Stimulated activated CD4-positive, alpha-beta T cell treated with anti-CD3 and anti-CD28 coated beads, Interleukin-4, amount 100 ng/mL, for 4 hours (primary cell): ENCODE measurements at regions not wholly inside any gene's neighbourhood (a gene's known extent, or its start where the extent isn't known, plus 50 kb on each side); places are given as distances from the start of the nearest gene placed in this dataset.

Experiments used
- DNase-seq, 2 experiments: peaks; one replicate each; pipeline ENCODE4 v3.0.0-alpha.2; 2020

DNA sequence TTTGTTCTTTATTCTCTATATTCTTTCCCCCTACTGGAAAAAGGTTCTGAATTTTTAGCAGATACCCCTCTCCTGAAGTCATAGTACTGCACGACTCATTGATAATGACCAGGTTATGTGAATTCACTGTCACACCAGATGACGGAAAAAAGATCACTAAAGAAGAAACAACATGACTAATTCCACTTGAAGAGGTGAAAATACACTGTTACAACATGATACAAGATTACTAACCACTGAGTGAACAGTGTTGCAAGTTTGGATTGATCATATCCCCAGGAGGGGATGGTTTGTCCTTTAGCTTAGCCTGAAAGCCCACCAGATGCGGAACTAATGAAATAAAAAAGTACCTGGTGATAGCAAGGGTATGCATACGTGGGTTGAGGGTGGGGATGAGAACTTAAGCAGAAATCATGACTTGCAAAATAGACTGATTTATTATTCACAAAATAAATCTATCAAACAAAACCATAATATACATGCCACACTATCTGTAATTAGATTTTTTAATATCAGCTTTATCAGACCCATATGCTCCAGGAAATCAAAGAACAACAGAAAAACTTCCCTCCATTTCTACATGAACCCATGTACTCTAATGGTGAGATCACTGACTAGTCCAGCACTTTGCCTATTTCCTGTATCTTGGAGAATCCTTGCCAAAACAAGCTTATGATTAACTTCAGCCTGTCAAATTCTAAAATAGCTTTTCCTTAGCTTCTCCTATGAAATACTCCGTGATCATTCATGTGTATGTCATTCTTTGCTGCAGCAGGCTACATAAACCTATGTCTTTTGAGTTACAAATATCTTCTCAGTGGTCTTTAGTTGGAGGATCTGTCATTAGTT is 257.4 kb upstream of the AGA start:
- DNase-seq: no peak

DNA sequence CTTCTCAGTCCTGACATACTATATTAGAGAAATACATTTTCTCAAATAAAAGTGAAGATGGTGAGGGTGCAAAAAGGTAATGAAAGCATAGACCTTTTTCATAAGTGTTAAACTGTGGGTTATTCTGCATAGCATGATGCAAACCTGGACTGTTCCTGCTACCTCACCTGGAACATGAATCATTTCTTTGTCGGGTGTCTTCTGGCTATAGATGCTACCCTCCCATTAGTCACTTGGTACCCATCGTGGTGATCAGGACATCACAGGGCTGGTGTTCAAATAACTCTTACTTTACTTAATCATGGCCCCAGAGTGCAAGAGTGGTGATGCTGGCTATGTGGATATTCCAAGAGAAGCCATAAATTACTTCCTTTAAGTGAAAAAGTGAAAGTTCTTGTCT is 264.7 kb upstream of the AGA start:
- DNase-seq: no peak

DNA sequence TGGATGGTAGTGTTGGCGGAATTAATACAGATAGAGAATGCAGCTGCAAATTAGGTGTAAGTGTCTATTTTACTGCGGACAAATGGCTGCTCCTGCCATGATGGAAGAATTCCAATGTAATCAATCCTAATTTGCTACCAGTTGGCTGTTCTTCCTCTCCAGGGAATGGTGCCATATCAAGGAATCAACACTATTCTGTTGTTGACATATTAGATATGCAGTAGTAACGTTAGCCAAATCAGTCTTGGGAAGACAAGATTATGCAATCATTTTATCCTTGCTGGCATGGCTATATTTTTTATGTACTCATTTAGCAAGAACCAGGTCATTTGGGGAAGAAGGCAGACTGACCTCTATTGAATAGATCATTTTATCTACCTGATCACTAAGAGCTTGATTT is 271.2 kb upstream of the AGA start:
- DNase-seq: no peak

DNA sequence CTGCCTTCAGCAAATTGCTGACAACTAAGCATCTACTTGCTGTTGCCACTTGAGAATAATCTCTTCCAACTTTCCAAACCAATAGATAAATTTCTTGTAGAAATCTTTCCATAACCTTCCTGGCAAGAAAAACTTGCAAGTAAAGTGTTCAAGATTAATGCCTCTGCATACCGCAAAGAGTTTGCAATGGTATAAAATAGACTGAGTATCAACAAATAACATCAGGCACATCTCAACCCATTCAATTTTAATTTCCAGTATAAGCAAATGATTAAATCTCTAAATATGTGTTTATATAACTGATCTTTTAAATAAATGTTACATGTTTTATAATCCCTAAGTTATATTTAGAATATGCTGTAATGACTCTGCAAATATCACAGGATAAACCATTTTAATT is 275.2 kb upstream of the AGA start:
- no peak for DNase-seq

DNA sequence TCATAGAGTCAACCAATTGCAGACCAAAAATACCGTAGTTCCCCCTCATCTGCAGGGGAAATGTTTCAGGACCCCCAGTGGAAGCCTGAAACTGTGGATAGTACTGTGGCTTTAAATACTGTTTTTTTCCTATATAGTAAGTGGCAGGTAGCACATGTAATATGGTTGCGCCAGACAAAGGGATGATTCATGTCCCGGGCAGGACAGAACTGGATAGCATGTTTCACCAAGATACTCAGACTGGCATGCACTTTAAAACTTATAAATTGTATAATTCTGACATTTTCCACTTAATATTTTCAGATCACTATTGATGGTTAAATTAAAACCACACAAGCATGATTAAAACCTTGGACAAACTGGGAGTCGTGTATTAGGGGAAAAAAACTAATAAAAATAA is 276.3 kb upstream of the AGA start:
- no peak for DNase-seq

DNA sequence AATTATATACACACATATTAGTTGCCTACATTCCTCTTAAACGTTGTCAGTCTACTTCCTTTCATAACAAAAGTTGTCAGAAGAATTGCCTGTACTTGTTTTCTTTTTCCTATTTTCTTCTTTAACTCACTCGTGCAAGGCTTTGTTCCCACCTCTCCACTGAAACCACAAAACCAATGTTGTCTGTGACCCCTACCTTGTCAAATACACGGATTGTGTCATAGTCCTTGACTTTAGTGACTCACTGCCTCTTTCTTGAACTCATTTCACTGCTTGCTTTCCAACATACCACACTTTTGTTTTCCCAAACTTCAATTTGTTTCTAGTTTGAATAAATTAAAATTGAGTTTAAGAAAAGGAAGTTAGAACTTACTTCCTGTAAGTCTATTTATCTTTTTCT is 283.9 kb upstream of the AGA start:
- DNase-seq: no peak

DNA sequence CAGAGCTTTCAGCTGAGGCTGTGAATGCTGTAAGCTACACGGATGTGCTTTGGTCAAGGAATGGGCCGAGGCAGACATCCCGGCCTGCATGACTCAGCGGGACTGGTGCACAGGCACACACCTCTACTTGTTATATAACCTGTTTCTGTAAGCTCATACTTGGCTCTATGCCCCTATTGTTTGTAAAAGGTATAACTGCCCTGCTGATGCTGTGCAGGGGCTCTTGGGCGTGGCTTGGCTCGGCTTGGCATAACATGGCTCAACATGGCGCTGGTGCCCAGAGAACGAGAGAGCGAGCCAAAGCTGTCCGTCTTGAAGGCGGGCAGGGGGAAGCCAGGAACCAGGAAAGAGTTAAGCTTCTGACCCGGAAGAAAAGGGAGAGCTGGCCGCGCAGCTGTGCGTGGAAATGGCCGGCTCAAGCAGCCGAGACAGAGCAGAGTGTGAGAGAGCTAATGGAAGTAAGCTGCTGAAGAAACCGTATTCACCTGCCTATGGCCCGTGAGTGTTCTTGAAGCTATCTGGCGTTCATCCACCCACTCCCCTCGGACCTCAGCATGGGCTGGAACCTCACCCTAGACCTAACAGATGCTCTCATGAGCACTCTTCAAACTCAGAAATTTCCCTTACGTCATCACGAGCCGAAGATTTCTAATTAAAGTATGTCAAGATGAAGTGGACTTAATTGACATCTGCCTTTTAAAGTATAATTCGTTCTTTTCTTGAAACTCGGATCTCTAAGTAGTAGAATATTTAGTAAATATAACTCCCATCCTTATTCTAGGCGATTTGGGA is 286.3 kb upstream of the AGA start:
- no peak for DNase-seq

DNA sequence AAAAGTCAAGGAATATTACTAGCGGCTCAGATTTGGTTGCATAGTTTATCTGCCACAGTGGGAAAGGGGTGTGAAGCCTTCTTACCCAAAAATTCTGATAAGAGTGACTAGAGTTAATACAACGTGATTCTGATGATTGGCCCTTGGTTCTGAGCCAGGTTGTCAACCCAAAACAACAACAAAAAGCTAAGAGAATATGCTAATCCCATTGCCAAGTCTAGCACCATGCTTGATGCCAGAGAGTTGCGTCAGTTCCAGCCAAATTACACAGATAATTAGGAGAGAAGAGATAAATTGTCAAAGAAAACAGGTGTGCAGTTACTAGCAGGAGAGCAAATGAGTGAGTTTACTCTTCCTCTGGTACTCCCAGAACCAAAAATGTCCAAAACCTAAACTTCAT is 287.4 kb upstream of the AGA start:
- no peak for DNase-seq

DNA sequence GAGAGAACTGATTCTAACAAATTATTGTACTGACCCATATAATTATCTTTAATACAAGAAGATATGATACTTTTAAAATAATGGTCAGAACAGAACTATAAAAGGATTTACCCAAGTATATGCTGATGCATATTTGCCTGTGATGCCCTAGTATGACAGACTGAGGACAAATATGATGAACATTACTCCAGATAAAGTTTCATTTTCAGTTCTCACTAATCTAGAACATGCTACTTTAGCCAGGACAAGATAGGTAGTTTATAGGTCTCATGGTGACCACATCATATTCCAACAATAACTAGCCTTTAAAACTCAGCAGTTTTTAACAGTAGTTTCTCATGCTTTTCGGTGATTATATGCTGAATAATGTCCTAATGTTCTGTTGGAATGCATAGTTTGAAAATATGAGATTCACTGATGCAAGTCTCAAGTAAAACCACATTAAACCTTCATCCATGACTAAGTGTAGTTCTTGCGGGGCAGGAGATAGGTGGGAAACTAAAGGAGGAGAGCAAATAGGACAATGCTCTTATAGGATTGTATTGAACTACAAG is 295.2 kb upstream of the AGA start:
- DNase-seq: no peak

DNA sequence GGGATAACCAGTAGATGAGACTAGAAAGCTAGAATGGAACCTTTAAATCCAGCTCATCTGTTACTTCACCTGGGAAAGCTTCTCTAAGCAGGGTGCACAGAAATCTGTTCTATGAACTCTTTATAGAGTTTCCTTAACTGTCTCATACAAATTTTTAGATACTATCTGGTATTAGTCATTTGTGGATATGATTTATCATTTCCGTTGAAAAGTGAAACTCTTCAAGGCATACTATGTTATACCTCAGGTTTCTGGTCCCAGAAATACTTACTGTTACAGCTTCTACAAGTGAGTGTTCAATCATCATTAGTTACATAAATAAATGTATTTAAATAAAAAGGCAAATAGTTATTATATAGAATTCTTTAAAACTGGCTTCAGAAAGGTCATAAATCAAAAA is 298.3 kb upstream of the AGA start:
- DNase-seq: no peak

DNA sequence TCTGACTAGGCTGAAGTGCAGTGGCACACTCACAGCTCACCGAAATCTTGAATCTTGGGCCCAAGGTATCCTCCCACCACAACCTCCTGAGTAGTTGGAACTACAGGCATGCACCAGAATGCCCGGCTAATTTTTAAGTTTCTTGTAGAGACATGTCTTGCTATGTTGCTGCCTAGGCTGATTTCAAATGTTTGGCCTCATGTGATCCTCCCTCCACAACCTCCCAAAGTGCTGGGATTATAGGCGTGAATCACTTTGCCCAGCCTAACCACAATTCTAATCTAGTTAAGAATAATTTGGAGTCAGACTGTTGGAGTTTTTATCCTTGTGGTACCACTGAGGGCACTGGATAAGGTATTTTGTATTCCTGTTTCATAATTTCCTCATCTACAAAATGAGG is 317.5 kb upstream of the AGA start:
- DNase-seq: no peak

DNA sequence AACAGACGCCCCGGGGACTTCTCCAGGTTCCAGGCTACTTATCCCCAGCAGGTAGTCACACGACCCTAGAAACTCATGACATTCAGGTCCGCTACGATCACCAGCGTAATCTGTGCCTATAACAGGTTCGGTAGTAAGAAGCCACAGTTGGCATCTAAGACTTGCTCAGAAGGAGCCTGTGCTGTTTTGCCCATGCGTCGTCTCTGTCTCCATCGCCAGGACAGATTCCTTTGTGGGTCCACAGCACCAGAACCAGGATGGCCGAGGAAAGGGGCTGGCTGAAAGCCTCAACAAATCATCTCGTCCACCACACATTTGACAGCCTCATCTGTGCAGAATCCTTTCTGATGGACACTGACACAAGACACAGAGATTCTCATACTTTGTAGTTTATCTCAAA is 319.5 kb upstream of the AGA start:
- no peak for DNase-seq

DNA sequence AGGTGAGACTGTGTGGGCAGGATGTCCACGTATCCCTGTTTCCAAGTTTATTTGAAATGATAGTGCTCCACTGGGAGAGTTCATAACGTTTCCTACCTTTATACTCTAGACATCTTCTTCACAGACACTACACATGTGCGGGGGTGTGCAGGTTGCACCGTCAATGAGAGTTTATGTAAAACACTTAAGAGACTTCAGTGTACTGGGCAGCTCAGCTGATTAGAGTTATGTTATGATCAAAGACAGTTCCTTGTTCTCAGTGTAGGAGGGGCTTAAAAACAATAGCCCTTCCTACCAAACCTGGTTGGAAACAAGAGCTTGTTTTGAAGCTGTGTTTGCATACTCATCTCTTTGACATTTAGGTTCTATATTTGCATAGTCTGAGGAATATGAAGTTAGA is 326.9 kb upstream of the AGA start:
- DNase-seq: no peak

DNA sequence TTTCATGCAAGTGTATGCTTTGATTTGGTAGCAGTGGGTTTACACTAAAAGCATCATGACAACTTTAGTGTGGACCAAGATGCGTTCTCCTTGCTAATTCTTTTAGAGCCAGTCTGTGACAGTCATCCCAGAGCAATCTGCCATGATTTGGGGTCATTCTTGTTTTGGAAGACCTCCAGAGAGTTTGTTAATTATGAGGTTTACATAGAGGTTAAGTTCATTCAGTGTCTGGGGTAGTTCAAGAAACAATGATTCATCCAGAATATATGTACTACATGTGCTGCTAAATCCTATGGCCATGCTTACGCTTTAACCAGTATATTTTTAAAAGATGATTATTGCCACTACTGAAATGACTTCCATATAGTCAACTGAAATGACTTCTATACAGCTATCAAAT is 328.5 kb upstream of the AGA start:
- DNase-seq: no peak

DNA sequence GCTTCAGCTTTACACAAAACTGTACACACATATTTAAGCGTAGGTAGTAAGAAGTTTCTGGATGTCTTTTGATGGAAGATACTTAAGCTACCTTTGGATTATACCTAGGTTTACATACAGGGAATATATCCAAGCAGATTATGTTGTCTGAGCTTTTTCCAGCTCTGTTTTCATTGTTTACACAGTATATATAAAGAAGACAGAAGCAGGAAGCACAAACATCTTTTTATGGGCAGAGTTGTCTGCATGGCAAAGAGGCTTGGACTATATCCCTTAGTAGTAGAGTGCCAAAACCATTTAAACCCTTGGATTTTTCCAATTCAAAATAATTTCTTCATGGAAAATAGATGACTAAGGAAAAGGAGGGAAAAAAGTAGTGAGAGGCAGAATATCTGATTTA is 329.4 kb upstream of the AGA start:
- DNase-seq: no peak

DNA sequence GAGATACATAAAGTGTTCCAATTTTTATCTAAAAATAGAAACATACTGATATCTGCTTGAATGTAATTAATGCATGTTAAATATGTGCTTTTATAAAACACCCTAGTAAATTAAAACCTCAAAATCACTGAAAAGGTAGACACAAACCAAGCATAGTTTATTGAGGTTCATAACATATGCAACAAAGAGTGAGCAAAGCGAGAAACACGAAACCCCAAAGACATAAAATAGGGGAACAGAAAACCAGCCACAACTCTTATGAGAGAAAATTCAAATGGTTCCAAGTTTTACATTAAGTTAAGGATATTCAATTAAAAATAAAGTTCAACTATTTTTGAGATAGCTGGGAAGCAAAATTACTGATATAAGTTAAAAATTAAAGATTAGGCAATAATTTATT is 336.4 kb upstream of the AGA start:
- no peak for DNase-seq

DNA sequence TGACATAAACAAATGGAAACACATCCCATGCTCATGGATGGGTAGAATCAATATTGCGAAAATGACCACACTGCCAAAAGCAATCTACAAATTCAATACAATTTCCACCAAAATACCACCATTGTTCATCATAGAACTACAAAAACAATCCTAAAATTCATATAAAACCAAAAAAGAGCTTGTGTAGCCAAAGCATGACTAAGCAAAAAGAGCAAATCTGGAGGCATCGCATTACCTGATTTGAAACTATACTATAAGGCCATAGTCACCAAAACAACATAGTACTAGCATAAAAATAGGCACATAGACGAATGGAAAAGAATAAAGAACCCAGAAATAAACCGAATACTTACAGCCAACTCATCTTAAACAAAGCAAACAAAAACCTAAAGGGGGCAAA is 342.8 kb upstream of the AGA start:
- no peak for DNase-seq

DNA sequence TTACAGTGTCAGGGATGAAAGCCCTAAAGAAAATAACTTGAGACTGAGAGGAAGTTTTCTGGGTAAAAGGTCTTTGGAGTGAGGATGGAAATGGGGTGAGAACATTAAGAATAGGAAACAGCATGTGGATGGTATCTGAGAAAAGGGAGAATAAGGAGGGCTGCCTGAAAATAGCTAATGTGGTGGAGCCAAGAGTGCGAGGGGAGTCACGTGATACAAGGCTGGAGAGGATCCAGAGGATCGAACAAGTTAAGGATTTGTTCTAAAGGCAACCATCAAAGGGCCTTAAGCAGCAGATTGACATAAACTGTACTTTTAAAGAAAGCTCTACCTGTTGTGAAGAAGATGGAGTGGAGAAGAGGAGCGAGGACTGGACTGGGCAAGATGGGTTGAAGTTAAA is 347.4 kb upstream of the AGA start:
- DNase-seq: no peak

DNA sequence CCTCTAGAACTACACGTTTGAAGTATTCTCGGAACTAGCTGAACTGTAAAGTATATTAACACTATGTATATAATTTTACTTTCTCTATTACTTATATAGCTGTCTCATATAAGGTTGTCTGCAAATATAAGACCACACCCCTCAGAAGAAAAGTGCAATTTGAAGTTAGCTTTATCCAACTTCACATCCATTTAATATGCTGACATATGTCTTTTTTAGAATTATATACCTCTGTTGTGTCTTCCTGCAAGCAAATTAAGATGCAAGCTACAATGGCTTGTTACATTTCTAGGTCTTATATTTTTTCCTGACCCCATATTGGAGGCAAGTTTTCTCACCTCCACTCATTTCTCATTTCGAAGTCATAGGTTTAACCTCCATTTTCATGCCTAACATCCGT is 349.0 kb upstream of the AGA start:
- no peak for DNase-seq

DNA sequence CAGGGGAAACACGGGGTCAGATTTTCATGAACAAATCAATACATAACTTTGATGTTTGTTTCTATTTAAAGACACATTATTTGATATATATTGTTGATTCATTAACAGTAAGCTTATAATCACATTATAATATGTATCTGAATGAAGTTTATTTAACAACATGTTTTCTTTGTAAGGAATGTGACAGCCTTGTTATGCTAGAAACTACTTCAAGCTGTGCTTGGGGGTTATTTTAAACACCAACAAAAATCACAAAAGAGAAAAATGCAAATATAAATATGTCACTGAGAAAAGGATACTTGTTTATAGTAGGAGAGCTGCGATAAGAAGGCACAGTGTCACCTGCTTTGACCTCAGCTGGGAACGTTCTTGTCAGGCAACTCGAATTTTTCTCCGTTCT is 354.6 kb upstream of the AGA start:
- no peak for DNase-seq

DNA sequence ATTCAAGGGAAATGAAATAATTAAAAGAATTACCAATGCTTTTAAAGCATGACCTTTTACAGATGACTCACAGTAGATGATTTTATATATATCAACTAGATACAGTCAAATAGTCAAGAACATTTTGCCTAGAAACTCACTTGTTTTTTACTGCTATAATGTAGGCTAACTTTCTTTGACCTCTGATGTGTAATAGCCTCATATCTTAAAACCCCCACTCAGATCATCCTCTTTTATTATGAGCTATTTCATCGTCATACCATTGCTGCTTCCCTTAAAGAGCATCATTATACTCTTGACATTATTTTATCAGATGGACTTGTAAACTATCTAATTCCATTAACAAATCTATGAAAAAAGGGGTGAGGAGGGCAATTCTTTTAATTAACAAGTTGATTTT is 355.9 kb upstream of the AGA start:
- DNase-seq: no peak

DNA sequence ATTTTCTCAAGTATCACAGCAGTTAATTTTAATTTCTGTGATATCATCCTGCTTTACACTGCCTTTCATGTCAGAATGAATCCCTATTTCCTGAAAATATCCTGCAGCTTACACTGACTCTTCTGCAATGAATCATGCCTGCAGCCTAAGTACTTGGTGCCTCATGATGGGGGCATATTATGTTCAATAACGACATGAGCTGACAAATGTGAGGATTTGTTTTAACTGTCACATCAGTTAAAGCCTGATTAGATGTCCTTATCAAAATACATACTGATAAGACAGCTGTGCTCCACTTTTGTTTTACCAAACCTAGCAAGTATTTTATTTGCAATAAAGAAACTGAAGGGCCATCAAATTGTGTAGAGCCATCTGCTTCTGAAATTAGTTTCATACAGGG is 359.9 kb upstream of the AGA start:
- no peak for DNase-seq

DNA sequence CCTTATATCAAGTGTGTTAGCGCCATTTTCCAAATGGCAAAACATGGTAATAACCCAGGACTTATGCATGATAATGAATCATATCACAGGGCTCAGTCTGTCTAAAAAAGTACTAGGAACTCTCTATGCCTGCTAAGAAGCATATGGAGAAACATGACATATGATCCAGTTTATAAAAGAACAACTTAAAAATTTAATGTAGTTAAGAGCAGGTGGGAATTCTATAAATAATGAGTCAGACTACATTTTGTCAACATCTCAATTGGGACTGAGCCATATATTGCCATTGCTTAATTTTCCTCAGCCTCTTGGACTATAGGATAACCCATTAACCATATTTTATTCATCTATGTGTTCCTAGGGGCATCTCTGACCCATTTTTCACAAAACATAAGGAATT is 360.4 kb upstream of the AGA start:
- no peak for DNase-seq

DNA sequence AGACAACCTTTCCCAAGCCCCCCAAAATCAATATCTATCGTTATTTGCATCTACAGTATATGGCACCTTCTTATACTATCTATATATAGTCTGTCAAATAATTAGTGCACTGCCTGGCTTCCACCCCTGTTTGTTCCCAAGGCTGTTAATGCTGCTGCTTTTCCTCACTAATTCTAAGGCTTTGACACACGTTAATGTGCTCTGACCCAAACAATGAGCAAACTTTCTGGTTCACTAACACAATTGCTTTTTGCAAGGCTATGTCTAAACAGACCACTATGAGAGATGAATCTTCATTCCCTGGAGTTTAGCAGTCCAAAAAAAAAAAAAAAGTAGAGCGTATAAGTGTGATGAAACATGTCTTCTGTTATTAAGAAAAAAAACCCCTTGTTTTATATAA is 360.9 kb upstream of the AGA start:
- no peak for DNase-seq
